ENCODE measurements at regions not wholly inside any gene's neighbourhood (a gene's known extent, or its start where the extent isn't known, plus 50 kb on each side); places are given as distances from the start of the nearest gene placed in this dataset.

DNA sequence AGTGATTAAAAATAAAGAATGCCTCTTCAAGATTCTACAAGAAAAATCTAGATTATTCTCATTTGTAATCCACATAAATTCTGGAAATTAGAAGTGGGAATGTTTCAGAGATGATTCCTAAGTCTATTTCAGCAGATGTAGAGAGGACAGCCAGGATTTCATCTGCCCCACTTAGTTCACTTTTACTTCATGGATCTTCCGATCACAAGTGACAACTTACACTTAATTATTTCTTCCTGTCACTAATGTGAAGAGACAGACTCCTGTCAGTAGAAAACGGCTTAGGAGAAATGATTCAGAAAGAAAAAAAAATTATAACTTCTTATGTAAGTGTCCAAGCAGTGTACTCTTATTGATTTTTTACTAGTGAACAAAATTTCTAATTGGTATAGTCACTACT, 368.2 kb upstream of the SMIM30 start:
- TF ChIP-seq POLR2AphosphoS5 (IDR thresholded peaks at IDR 0.05; ENCODE audit: low read length), result no peak
- no peak for TF ChIP-seq TARDBP (IDR thresholded peaks at IDR 0.05; ENCODE audit: borderline replicate concordance)
- TF ChIP-seq POLR2A (IDR thresholded peaks at IDR 0.05; ENCODE audit: low read depth, low read length), result no peak
- no peak for TF ChIP-seq EP300 (IDR thresholded peaks at IDR 0.05; ENCODE audit: borderline replicate concordance in 1 of 2, control insufficient read depth in 1 of 2, low read depth in 2 of 2, low read length in 2 of 2)
- TF ChIP-seq HDAC2 (IDR thresholded peaks at IDR 0.05), result no peak
- TF ChIP-seq, protein P1, sequence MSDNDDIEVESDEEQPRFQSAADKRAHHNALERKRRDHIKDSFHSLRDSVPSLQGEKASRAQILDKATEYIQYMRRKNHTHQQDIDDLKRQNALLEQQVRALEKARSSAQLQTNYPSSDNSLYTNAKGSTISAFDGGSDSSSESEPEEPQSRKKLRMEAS (IDR thresholded peaks at IDR 0.05; ENCODE audit: low read depth, low read length), result no peak
- TF ChIP-seq, protein P2, sequence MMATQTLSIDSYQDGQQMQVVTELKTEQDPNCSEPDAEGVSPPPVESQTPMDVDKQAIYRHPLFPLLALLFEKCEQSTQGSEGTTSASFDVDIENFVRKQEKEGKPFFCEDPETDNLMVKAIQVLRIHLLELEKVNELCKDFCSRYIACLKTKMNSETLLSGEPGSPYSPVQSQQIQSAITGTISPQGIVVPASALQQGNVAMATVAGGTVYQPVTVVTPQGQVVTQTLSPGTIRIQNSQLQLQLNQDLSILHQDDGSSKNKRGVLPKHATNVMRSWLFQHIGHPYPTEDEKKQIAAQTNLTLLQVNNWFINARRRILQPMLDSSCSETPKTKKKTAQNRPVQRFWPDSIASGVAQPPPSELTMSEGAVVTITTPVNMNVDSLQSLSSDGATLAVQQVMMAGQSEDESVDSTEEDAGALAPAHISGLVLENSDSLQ (IDR thresholded peaks at IDR 0.05), result no peak
